GM21786 (cell line): ENCODE measurements at regions not wholly inside any gene's neighbourhood (a gene's known extent, or its start where the extent isn't known, plus 50 kb on each side); places are given as distances from the start of the nearest gene placed in this dataset.

Experiments
- ATAC-seq: cut with Tn5 transposase; IDR thresholded peaks from one replicate; pipeline ENCODE4 v1.9.1; 2021; ENCODE audit not compliant: unreplicated experiment

DNA sequence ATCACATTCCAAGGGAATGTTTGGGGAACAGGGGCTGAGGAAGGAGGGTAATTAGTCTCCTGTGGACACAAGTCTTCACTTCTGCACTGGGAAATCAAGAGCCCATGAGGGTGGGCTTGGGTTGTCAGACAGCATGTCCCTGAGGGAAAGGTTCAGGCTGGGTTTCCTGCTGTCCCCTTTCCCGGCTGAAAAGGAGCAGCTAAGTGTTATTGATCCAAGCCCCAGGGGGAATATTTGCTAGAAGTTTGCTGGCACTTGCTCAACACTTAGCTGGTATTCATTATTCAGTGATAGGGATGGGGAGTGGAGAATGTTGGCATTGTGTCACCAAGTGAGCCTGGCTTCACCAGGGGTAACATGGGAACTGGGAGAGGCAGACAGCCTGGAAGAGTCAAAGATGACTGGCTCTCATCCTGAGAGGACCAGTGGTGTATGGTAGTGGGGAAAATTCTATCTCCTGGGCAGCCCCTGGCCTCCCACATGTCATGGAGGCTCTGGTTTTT, 344.4 kb upstream of the PODXL start:
- no peak for ATAC-seq

DNA sequence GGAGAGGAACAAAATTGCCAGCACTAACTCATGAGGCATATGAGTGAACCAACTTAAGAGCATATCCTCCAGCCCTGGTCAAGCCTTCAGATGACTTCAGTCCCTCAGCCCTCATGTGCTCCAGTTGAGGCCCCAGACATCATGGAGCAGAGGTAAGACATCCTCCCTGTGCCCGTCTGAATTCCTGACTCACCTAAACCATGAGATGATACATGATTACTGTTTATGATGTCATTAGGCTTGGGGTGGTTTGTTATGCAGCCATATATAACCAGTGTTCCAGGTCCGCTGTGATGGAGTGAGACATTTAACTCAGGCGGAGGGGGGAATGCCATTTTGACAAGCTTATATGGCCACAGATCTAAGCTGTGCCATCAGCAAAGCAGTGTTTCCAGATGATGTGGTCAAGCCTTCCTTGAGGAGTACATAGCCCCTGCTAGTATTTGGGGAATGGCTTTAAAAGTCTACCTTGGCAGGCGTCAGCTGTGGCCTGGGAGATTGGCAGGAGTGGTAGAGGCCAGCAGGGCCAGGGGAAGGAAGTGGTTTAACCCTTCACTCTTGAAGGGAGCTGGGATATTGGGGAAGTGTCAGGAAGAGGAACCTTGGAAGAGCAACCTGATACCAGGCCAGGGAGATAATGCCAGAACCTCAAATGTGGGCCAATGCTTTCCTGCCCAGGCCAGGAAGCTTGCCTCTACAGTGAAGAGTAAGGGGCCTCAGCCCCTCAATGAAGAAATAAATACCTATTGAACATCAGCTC, 343.0 kb upstream of the PODXL start:
- no peak for ATAC-seq

DNA sequence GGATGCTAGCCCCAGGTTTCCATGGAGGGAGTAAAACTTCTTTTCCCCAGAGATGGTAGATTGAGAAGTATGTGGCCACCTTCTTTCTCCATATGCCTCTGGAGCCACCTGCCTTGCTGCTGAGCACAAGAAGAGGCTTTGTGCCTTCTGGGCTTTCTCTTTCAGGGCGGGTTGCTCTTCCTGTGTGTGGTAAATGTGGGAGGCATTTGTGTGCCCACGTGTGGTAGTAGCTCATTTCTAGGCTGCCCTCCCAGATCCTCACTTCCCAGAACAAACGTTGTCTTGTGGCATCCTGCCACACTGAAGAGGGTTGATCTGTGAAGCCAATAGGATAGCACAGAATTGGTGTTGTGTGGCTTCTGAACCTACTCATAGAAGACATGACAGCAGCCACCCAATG, 342.0 kb upstream of the PODXL start:
- ATAC-seq = no peak

DNA sequence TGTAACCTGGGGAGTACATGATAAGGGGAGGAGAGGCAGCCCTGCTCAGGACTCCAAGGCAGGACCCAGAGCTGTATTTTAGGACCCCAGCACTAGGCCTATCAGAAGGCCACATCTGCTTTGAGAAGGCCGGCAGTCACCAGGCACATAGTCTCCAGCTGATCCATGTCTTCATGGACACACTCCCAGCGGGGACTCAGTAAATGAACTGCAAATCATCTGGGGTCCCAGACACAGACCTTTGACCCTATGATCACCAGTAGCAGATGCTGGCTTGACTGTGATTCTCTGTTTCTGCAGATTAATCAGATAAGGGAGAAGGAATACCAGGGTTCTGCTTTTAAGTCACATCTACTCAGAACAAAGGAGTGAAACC, 341.4 kb upstream of the PODXL start:
- no peak for ATAC-seq

DNA sequence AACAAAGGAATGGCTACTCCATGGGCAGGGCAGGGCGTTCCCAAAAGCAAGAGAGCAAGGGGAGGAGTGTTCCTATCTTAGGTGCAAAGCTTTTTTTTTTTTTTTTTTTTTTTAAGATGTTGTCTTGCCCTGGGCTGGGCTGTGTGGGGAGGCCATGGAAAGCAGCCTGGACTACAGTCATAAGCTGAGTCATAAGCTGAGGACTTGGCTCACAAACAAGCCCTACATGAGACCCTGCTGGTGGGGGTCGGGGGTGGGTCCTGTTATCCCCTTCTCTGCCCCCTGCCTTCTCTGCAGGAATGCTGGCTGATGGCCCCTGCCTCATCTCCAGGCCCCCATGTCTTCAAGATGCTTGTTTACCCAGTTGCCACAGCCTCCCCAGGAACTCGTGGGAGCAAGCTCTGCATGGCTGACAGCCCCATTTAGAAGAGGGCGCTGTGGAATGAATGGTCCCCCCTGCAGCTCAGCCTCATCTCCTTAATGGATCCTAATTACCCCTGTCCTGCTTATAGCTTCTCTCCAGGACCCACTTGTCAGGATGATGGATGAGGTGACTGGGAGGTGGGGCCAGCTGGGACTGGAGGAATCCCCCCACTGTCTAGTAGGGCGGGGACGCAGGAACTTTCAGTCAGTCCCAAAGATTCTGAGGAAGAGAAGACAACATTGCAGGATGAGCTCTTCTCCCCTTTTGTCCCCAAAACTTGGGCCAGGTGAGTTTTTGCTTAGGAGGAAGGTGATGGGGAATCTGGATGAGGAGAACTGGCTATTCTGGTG, 340.8 kb upstream of the PODXL start:
- no peak for ATAC-seq

DNA sequence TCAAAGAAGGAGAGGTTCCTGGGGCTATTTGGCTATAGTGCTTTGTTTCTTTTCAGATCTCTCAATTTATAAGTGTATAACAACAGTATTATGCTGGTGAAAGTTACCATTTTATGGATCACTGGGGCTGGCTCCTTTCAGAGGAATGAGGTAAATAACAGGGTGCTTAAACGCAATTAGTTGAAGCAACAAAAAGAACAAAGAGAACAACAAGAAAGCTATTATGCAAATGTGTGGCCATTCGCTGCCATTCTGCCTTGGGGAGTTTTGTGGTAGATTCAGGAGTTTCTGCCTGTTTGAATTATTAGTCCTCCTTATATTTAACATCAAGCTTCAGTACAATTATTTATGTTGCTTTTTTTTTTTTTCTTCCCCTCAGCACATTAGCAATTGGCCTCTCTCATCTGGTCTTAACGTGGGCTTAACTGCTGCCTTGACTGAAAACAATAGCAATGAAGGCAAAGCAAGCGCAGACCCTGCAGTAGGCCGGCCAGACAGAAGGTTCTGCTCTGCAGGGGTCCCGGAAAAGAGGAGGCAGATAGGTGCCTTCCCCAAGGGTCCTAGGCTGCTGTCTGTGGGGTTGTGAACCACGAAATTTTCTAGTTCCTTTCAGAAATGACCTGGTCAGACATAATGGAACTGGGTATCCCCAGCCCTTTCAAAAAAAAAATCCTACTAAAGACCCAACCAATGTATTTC, 339.9 kb upstream of the PODXL start:
- ATAC-seq = no peak

DNA sequence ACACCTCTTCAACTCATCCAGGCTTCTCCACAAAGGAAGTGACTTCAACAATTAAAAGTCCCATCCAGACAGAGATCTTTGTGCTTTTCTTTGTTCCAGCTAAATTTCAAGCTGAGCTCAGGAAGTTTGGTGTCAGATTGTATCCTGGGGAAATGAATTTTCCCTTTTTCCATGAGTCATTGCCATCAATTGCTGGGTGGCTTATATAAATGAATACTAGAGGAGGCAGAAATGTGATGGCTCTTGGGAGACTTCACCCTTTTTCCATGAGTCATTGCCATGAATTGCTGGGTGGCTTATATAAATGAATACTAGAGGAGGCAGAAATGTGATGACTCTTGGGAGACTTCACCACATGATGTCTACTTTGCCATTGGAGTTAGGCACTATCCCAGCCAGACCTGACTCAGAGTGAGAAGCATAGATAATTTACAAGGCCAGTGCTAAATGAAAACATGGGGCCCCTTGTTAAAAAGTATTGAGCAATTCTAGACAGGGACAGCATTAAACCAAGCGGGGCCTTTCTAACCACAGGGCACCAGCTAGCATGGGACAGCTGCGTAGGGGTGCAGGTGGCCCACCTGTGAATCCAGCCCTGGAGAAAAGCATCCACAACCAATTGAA, 339.2 kb upstream of the PODXL start:
- no peak for ATAC-seq

DNA sequence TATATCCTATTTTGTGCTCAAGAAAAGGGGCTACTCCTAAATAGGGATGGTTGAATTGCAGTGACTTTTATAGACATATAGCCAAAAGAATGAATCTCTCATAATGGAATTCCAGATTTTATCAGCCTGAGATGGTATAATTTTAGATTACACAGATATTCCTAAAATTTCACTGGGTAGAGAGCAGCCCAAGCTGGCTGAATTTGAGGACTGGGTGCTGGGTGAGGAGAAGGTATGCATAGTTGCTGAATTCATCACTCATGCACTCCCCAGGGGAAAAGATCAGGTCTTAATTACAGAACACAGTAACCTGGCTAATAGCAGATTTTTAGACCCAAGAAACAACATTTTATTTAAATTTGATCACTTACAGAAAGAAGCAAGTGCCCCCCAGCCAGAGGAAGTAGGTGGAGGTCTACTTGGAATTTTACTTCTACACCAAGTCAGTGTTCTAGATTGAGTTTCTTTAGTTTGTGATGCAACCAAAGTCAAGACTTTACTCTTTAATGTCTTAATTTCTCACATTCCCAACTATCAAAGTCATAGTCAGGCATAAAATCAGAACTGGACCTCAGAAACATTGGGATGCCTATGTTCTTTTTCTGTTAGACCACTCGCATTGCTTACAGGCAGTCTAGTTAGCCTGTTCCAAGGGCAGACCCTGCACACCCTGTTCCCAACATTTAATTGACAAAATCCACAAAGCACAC, 337.4 kb upstream of the PODXL start:
- ATAC-seq = no peak

DNA sequence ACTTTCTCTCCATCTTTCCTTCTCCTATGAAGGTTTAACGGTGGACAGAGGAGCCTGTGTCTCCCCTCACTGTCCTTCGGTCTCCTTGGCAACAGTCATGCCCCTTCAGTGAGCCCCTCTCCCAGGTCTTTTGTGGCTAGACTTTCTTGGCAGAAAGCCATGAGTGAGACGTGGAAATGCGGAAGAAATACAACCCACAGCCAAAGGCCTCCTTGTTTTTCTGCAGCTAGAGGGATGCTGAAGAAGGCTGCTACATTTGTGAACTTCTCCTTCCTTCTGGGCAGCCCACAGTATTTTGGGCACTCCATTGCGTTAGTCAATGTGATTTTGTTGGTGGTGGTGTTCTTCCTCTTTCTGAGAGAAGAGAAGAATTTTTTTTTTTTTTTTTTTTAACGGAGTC, 333.7 kb upstream of the PODXL start:
- no peak for ATAC-seq

DNA sequence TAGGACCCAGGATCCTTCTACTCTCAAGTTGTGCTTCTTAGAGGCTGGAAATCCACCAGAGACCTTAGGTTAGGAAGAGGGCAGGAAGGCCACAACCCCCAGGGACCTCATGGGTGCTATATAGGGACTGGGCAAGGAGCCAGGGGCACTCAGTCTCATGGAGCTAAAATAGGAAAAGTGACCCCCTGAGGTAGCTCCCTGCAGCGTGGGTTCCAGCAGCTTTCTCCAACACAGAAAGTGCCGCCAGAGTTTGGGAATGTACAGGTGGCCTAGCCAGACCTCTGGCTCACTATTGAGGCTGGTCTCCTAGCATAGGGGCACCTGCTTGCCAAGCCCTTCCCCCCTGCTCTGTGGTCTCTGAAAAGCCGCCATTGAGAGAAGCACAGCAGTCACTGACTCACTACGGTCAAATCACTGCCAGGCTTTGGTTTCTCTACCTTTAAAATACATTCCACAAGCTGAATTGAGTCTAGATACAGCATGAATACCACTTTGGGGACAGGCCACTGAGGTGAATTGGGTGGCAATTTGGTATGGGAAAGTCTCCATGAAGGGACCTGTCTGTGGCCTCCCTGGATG, 333.2 kb upstream of the PODXL start:
- no peak for ATAC-seq

DNA sequence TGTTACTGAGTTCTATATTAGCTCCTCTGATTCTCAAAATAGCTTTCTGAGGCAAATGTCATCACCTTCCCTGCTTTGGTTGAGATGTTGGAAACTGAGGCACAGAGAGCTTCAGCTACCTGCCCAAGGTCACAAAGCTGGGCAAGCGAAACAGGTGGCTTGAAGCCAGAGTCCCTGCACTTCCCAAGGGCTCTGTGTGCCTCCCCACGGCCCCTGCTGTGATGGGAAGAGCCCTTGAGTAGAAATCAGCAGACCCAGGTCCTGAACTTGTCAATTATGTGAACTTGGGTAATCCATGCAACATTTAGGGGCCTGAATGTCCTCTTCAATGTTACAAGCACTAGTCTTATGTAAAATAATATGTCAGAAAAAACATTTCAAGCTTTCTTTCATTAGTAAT, 327.3 kb upstream of the PODXL start:
- no peak for ATAC-seq

DNA sequence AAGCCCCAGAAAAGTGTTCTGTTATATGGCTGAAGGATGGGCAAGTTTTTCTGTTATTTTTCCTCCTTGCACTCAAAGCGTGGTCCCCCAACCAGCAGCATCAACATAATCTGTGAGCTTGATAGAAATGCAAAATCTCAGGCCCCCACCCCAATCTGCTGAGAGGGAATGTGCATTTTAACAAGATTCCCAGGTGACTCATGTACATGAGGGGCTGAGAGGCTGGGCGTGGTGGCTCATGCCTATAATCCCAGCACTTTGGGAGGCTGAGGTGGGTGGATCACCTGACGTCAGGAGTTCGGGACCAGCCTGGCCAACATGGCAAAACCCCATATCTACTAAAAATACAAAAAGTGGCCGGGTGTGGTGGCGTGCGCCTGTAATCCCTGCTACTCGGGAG, 326.8 kb upstream of the PODXL start:
- no peak for ATAC-seq

DNA sequence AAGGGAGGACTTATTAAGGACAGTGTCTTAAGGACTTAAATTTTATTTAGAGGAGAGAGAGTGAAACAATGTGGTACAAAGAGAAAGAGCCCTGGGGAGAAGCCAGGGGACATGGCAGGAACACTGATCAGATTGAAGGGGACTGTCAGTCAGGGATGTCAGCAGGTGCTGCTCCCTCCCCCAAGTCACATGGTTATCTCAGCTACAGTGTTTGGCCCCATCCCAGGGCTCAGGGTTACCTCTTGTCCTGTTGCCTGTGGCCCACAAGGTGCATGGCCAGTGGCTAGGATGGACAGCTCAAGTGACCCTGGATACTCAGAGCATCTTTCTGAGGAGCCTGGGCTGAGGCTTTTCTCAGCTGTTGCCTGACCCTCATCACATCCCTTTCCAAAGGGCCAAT, 325.9 kb upstream of the PODXL start:
- ATAC-seq = no peak

DNA sequence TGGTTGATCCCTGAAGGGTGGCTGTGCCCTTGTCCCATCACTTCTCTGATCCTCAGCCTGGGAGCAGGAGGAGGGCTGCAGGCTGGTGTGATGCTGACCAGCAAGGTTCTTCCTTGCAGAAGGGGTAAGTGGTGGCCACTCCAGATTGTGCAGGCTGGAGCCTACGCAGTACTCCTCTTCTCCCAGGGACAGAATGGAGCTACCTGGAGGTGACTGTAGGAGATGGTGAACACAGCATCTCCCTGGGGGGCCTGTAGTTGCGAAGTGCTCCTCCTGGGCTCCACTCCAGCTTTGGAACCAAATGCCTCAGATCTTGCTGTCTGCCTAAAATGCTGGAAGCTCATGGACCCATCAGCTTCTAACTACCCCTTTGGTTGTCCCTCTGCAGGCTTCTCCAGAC, 323.6 kb upstream of the PODXL start:
- no peak for ATAC-seq

DNA sequence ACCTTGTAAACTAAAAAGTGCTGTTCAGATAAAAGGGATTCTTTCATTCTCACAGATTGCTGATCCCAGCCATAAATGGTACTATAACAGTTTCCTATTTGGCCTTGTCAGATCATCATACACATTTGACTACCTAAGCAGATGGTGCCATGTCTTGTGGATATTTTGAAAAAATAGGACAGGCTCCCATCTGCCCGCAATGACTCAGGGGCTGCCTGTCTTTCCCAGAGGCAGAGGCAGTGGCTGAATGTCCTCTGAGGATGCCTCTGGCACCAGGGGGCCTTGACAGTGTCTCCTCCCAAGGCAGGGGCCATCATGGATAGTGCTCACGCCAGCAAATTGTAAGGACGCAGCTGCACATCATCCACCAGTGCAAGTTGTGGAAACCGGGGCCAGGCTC, 323.0 kb upstream of the PODXL start:
- no peak for ATAC-seq

DNA sequence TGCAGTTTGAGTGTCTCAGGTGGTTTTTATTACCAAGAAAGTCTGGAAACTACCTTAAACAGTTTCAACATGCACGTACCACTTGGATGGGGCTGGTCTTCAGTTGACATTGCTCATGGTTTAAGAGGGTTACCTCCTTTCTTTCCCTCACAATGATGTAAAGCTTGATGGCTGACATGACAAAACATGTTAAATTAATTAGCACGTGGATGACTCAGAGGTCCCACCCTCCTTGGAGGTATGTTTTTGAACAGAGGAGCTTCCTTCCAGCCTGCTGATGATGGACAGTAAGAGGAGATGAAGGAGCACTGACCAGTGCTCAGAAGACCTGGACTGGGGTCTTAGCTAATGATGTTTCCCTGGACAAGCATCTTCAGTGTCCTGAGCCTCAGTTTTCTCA, 322.3 kb upstream of the PODXL start:
- no peak for ATAC-seq

DNA sequence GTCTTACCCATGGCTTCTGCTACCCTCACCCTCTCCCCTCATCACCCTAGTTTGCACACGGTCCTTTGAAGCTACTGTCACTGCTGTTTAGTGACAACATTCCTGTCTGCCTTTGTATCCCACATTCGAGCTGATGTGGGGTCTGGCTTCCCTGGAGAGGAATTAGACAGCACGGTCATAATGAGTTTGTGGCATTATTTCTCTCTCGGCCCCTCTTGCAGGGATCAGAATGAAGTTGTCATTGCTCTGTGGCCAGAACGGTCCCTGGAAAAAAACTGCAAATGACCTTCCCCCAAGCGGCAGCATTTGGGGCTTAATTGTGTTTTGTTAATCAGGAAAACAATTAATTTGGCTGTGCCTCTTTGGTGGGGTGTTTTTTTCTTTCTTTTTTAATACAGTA, 317.2 kb upstream of the PODXL start:
- no peak for ATAC-seq

DNA sequence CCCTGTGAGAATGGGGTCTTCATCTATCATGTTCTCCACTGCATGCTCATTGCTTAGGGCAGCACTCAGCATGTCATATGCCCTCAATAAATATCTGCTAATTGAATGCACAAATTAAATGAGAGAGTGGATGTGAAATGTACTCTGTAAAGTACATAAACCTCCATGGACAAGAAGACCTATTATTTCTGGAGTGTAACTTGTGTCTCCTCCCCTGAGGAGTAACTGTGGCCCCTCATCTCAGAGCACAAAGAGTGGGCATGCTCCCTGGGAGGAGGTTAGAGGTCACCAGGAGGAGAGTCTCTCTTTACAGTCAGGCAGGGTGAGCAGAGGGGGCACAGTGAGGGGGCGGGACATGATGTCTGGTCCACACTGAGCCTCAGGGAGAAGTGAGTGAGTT, 313.6 kb upstream of the PODXL start:
- ATAC-seq = no peak

DNA sequence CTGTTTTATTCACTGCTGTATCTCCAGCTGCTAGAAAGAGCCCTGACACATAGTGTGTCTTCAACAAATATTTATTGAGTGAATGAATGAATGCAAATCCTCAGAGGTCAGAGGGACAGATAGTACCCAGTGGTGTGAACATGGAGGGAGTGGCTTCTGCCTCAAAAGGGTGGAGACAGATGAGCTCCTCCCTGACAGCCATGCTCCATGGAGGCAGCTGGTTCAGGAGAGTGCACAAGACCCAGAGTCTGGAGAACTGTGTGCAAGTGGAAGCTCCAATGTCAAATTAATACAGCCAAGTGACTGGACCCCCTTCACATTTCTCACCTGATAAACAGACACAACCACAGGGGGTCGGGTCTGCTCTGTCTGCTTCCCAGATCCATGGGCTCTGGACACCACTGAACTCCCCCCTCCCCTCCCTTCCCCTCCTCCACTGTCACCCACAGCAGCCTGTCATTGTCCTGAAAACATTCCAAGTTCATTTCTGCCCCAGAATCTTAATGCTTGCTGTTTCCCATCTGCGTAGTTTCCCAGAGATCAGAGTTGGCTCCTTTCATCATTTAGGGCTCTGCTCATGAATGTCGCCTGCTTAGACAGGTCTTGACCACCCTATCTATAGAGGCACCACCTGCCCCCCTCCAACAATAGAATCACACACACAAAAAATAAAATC, 312.9 kb upstream of the PODXL start:
- ATAC-seq = no peak

DNA sequence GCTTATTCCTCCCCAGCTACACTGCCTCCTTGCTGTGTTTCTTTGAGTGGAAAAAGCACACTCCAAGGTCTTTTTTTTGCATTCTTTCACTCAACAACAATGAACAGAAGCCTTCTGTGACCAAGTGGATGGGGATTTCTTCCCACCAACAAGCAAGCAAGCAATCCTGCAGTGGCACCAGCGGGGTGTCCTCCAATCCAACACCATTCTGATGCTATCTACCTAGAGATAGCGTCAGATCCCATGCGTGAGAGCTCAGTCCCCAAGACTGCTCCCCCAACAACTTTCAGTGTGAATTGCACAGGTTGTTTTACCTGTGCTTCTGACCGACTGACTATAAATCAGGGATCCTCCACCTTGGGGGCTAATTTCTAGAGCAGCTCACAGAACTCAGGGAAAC, 311.0 kb upstream of the PODXL start:
- ATAC-seq = no peak
